Stomach smooth muscle (tissue), 2 donors: ENCODE measurements at regions not wholly inside any gene's neighbourhood (a gene's known extent, or its start where the extent isn't known, plus 50 kb on each side); places are given as distances from the start of the nearest gene placed in this dataset.

Source experiments
- H3K27ac ChIP-seq: one replicate; pipeline ENCODE4 v1.7.0; 2013; ENCODE audit warnings: mild to moderate bottlenecking, low read length, inconsistent platforms
- H3K27me3 ChIP-seq, 2 donors: one replicate each; pipeline ENCODE4 v1.7.0; 2013; ENCODE audit warnings: low read length in 2 of 2; ENCODE audit not compliant: insufficient read depth in 2 of 2, control insufficient read depth in 1 of 2
- H3K36me3 ChIP-seq, 2 donors: one replicate each; pipeline ENCODE4 v1.7.0; 2013; ENCODE audit warnings: low read length in 2 of 2; ENCODE audit not compliant: control insufficient read depth in 2 of 2, insufficient read depth in 2 of 2
- H3K4me1 ChIP-seq: one replicate; pipeline ENCODE4 v1.7.0; 2013; ENCODE audit warnings: low read length; ENCODE audit not compliant: control insufficient read depth, insufficient read depth
- H3K4me3 ChIP-seq, 2 donors: one replicate each; pipeline ENCODE4 v1.7.0; 2013; ENCODE audit warnings: low read length in 2 of 2
- H3K9ac ChIP-seq, 2 donors: one replicate each; pipeline ENCODE4 v1.7.0; 2013; ENCODE audit warnings: low read length in 2 of 2, mild to moderate bottlenecking in 1 of 2
- H3K9me3 ChIP-seq, 2 donors: one replicate each; pipeline ENCODE4 v1.7.0; 2013; ENCODE audit warnings: low read length in 2 of 2; ENCODE audit not compliant: control insufficient read depth in 2 of 2
- donor health status: healthy.
- donor health status: Pancreatic carcinoma.

GRCh38 chr5:161176221-161176620 is 324.2 kb upstream of the ATP10B start:
- no peaks in the 10 kb centered on the region for H3K36me3 ChIP-seq
- no peak overlapping the region for H3K9ac ChIP-seq
- no peak overlapping the region for H3K27ac ChIP-seq
- no peaks in the 10 kb centered on the region for H3K9me3 ChIP-seq
- no peaks in the 10 kb centered on the region for H3K27me3 ChIP-seq
- H3K4me1 ChIP-seq = no peaks in the 10 kb centered on the region
- no peak overlapping the region for H3K4me3 ChIP-seq

- Histone ChIP-seq H3K9me3 (no peaks in the 10 kb centered on the region), H3K4me3 (no peak overlapping the region), H3K9ac (no peak overlapping the region), H3K4me1 (no peaks in the 10 kb centered on the region), H3K27me3 (no peaks in the 10 kb centered on the region), H3K36me3 (no peaks in the 10 kb centered on the region), H3K27ac (no peak overlapping the region)
These were observed 317.8 kb upstream of the ATP10B start for GRCh38 chr5:161169776-161170175.

GRCh38 chr5:161167016-161167767 is 315.2 kb upstream of the ATP10B start:
- H3K4me3 ChIP-seq = no peak overlapping the region
- no peaks in the 10 kb centered on the region for H3K36me3 ChIP-seq
- no peaks in the 10 kb centered on the region for H3K4me1 ChIP-seq
- H3K9me3 ChIP-seq = no peaks in the 10 kb centered on the region
- H3K27me3 ChIP-seq = no peaks in the 10 kb centered on the region
- H3K9ac ChIP-seq = no peak overlapping the region
- H3K27ac ChIP-seq = no peak overlapping the region

GRCh38 chr5:161165998-161166660 is 314.1 kb upstream of the ATP10B start:
- Histone ChIP-seq H3K27ac (no peak overlapping the region), H3K9me3 (no peaks in the 10 kb centered on the region)

GRCh38 chr5:161157925-161158324 is 305.9 kb upstream of the ATP10B start:
- no peak overlapping the region for H3K4me3 ChIP-seq
- no peaks in the 10 kb centered on the region for H3K36me3 ChIP-seq

More at GRCh38 chr5:161165998-161166660, 314.1 kb upstream of the ATP10B start:
- no peak overlapping the region for H3K4me3 ChIP-seq
- no peak overlapping the region for H3K9ac ChIP-seq
- H3K27me3 ChIP-seq = no peaks in the 10 kb centered on the region
- H3K36me3 ChIP-seq = no peaks in the 10 kb centered on the region
- H3K4me1 ChIP-seq = no peaks in the 10 kb centered on the region

GRCh38 chr5:161155451-161155850 is 303.4 kb upstream of the ATP10B start:
- H3K27me3 ChIP-seq = no peaks in the 10 kb centered on the region
- no peaks in the 10 kb centered on the region for H3K4me1 ChIP-seq
- no peaks in the 10 kb centered on the region for H3K9me3 ChIP-seq
- H3K4me3 ChIP-seq = no peak overlapping the region
- no peak overlapping the region for H3K9ac ChIP-seq
- H3K27ac ChIP-seq = no peak overlapping the region
- no peaks in the 10 kb centered on the region for H3K36me3 ChIP-seq

More at GRCh38 chr5:161157925-161158324, 305.9 kb upstream of the ATP10B start:
- Histone ChIP-seq H3K9ac (no peak overlapping the region), H3K27me3 (no peaks in the 10 kb centered on the region), H3K27ac (no peak overlapping the region), H3K4me1 (no peaks in the 10 kb centered on the region), H3K9me3 (no peaks in the 10 kb centered on the region)

GRCh38 chr5:161152415-161152940 is 300.5 kb upstream of the ATP10B start:
- Histone ChIP-seq H3K27ac (no peak overlapping the region), H3K27me3 (no peaks in the 10 kb centered on the region), H3K36me3 (no peaks in the 10 kb centered on the region), H3K4me1 (no peaks in the 10 kb centered on the region), H3K4me3 (no peak overlapping the region), H3K9ac (no peak overlapping the region), H3K9me3 (no peaks in the 10 kb centered on the region)

GRCh38 chr5:161150441-161150988 is 298.5 kb upstream of the ATP10B start:
- Histone ChIP-seq H3K27ac (no peak overlapping the region), H3K36me3 (no peaks in the 10 kb centered on the region), H3K4me3 (no peak overlapping the region), H3K27me3 (no peaks in the 10 kb centered on the region), H3K9me3 (no peaks in the 10 kb centered on the region), H3K9ac (no peak overlapping the region), H3K4me1 (no peaks in the 10 kb centered on the region)

- Histone ChIP-seq H3K27ac (no peak overlapping the region), H3K36me3 (no peaks in the 10 kb centered on the region), H3K27me3 (no peaks in the 10 kb centered on the region), H3K4me3 (no peak overlapping the region), H3K9ac (no peak overlapping the region), H3K9me3 (no peaks in the 10 kb centered on the region), H3K4me1 (no peaks in the 10 kb centered on the region)
These were observed 297.1 kb upstream of the ATP10B start for GRCh38 chr5:161149078-161149477.

- Histone ChIP-seq H3K9me3 (no peaks in the 10 kb centered on the region), H3K27me3 (no peaks in the 10 kb centered on the region), H3K9ac (no peak overlapping the region), H3K4me1 (no peaks in the 10 kb centered on the region), H3K4me3 (no peak overlapping the region), H3K36me3 (no peaks in the 10 kb centered on the region), H3K27ac (no peak overlapping the region)
These were observed 286.9 kb upstream of the ATP10B start for GRCh38 chr5:161138751-161139455.
